HCT116 (cell line): ENCODE measurements at regions not wholly inside any gene's neighbourhood (a gene's known extent, or its start where the extent isn't known, plus 50 kb on each side); places are given as distances from the start of the nearest gene placed in this dataset.

Experiments used
- ATAC-seq: fragments of 200-7000 bp; cut with Tn5 transposase; 2 replicates; pipeline ENCODE4 v1.9.1; 2020; ENCODE audit warnings: mild to moderate bottlenecking, moderate library complexity
- BruUV-seq: library from RNA; stranded (reverse); fragments of 400-500 nt; replicated peaks from 2 replicates; lab custom pipeline; 2021; lab: Mats Ljungman, UMichigan
- CTCF ChIA-PET: fragments of 300-600 bp; sonication (Branson Sonifier 250); formaldehyde crosslinking; loops from one replicate; lab custom pipeline; 2021; ENCODE audit warnings: antibody characterized with exemption; lab: Charles Lee
- POLR2A ChIA-PET: fragments of 300-600, 350-600 bp; sonication (Branson Sonifier 250); formaldehyde crosslinking; loops from one replicate; lab custom pipeline; 2021; ENCODE audit warnings: antibody characterized with exemption; lab: Charles Lee
- RAD21 ChIA-PET, 2 experiments: fragments of 300-600 bp; sonication (Branson Sonifier 250); formaldehyde crosslinking; loops; one replicate each; lab custom pipeline; 2023; ENCODE audit warnings: low total read pairs in 2 of 2; ENCODE audit not compliant: uncharacterized antibody in 2 of 2, unreplicated experiment in 2 of 2, low non-redundant PET in 1 of 2; lab: Charles Lee
- DNase-seq: peaks from one replicate; pipeline ENCODE4 v3.0.0-alpha.2; 2010; ENCODE audit warnings: low read depth, low spot score
- H2AFZ ChIP-seq: fragments of 200-600 bp; shearing (Covaris generic), sonication (generic); 2 replicates; pipeline ENCODE4 v1.6.1; 2017; ENCODE audit warnings: low read depth, mixed run types, mixed read lengths, antibody characterized with exemption, low read length; ENCODE audit not compliant: poor library complexity, severe bottlenecking
- H3K27ac ChIP-seq: 2 replicates; pipeline ENCODE4 v1.5.1; 2012; ENCODE audit warnings: low read depth, low read length
- H3K27me3 ChIP-seq: fragments of 200-600 bp; sonication (generic); 2 replicates; pipeline ENCODE4 v1.6.1; 2016; ENCODE audit warnings: mixed run types, low read length, mixed read lengths; ENCODE audit not compliant: insufficient read depth
- H3K36me3 ChIP-seq, 2 experiments: fragments of 200-500 bp in 1 of 2; fragments of 200-600 bp in 1 of 2; sonication (Bioruptor generic) in 1 of 2; sonication (generic) in 1 of 2; 2 replicates each; pipeline versions ENCODE4 v1.5.1 to v1.6.1; 2014 to 2016; ENCODE audit warnings: low read length in 2 of 2, inconsistent platforms in 1 of 2, mixed read lengths in 1 of 2, mixed run types in 1 of 2; ENCODE audit not compliant: insufficient read depth in 2 of 2, control insufficient read depth in 1 of 2
- H3K4me1 ChIP-seq, 2 experiments: fragments of 200-600 bp in 1 of 2; sonication (generic) in 1 of 2; 2 replicates each; pipeline versions ENCODE4 v1.5.1 to v1.6.1; 2012 to 2017; ENCODE audit warnings: low read length in 2 of 2, inconsistent platforms in 1 of 2, mild to moderate bottlenecking in 1 of 2, mixed read lengths in 1 of 2, mixed run types in 1 of 2, moderate library complexity in 1 of 2; ENCODE audit not compliant: insufficient read depth in 2 of 2, control insufficient read depth in 1 of 2
- H3K4me2 ChIP-seq: fragments of 200-600 bp; sonication (generic); 2 replicates; pipeline ENCODE4 v1.6.1; 2017; ENCODE audit warnings: mixed run types, low read length, mixed read lengths
- H3K4me3 ChIP-seq, 2 experiments: fragments of 200-600 bp in 1 of 2; sonication (generic) in 1 of 2; replicated peaks in 1 of 2; 2 replicates each; pipeline ENCODE4 v1.5.1; 2011 to 2016; ENCODE audit warnings: low read length in 2 of 2, control low read depth in 1 of 2, low read depth in 1 of 2, mild to moderate bottlenecking in 1 of 2, mixed read lengths in 1 of 2, mixed run types in 1 of 2
- H3K79me2 ChIP-seq: fragments of 200-600 bp; sonication (generic); 2 replicates; pipeline ENCODE4 v1.6.1; 2017; ENCODE audit warnings: mild to moderate bottlenecking, mixed run types, low read length, moderate library complexity, mixed read lengths; ENCODE audit not compliant: insufficient read depth
- H3K9ac ChIP-seq: fragments of 200-600 bp; sonication (generic); 2 replicates; pipeline ENCODE4 v1.6.1; 2016; ENCODE audit warnings: low read length, mixed read lengths
- H3K9me2 ChIP-seq: fragments of 200-600 bp; sonication (generic), shearing (Covaris generic); 2 replicates; pipeline ENCODE4 v1.6.1; 2017; ENCODE audit warnings: mixed run types, mild to moderate bottlenecking, moderate library complexity; ENCODE audit not compliant: insufficient read depth
- H3K9me3 ChIP-seq, 2 experiments: fragments of 200-500 bp in 1 of 2; fragments of 200-600 bp in 1 of 2; sonication (Bioruptor generic) in 1 of 2; sonication (generic) in 1 of 2; 2 replicates each; pipeline ENCODE4 v1.6.1; 2014 to 2017; ENCODE audit warnings: low read length in 2 of 2, mixed read lengths in 2 of 2, inconsistent platforms in 1 of 2, low read depth in 1 of 2, mild to moderate bottlenecking in 1 of 2, mixed run types in 1 of 2, moderate library complexity in 1 of 2; ENCODE audit not compliant: control insufficient read depth in 1 of 2, insufficient read depth in 1 of 2
- H4K20me1 ChIP-seq: fragments of 200-600 bp; sonication (generic), shearing (Covaris generic); 2 replicates; pipeline ENCODE4 v1.6.1; 2017; ENCODE audit warnings: mixed run types, mild to moderate bottlenecking, moderate library complexity; ENCODE audit not compliant: insufficient read depth
- CTCF ChIP-seq, 3 experiments: fragments of 200-600 bp in 1 of 3; sonication (generic) in 1 of 3; IDR thresholded peaks in 2 of 3; conservative IDR thresholded peaks in 1 of 3; 2 replicates each; pipeline ENCODE4 v1.5.1; 2012 to 2017; ENCODE audit warnings: low read depth in 2 of 3, low read length in 2 of 3, antibody characterized with exemption in 1 of 3, borderline replicate concordance in 1 of 3, control low read depth in 1 of 3, mild to moderate bottlenecking in 1 of 3, mixed read lengths in 1 of 3, mixed run types in 1 of 3, moderate library complexity in 1 of 3; ENCODE audit not compliant: insufficient read depth in 1 of 3
- EZH2phosphoT487 ChIP-seq: fragments of 200-600 bp; IDR thresholded peaks from 2 replicates; pipeline ENCODE4 v1.6.1; 2018; ENCODE audit warnings: antibody characterized with exemption, borderline replicate concordance
- JUND ChIP-seq: IDR thresholded peaks from 2 replicates; pipeline ENCODE4 v1.6.1; 2012
- POLR2AphosphoS5 ChIP-seq: IDR thresholded peaks from 2 replicates; pipeline ENCODE4 v1.6.1; 2011; ENCODE audit warnings: mild to moderate bottlenecking, low read depth, low read length, moderate library complexity
- RAD21 ChIP-seq: IDR thresholded peaks from 2 replicates; pipeline ENCODE4 v1.6.1; 2012; ENCODE audit warnings: low read depth, mild to moderate bottlenecking
- SIN3A ChIP-seq: IDR thresholded peaks from 2 replicates; pipeline ENCODE4 v1.6.1; 2012; ENCODE audit warnings: low read depth
- SP1 ChIP-seq: IDR thresholded peaks from 2 replicates; pipeline ENCODE4 v1.6.1; 2012; ENCODE audit warnings: low read depth
- SRF ChIP-seq: IDR thresholded peaks from 2 replicates; pipeline ENCODE4 v1.6.1; 2012; ENCODE audit warnings: low read depth
- ZNF274 ChIP-seq: fragments of 200-500 bp; sonication (Bioruptor generic); IDR thresholded peaks from 2 replicates; pipeline ENCODE4 v1.6.1; 2014; ENCODE audit warnings: mild to moderate bottlenecking, low read depth, low read length, inconsistent platforms
- intact Hi-C: fragments of 100-400 bp; cut with micrococcal nuclease; formaldehyde crosslinking; loops from 2 replicates; pipeline ENCODE4 v1.10.0; 2022

GRCh38 chr5:93921001-93921400 is 179.6 kb upstream of the POU5F2 start:
- Histone ChIP-seq H4K20me1 (no peaks in the 10 kb centered on the region), H3K9me2 (no peaks in the 10 kb centered on the region), H3K4me3 (no peak overlapping the region), H3K9me3 (no peaks in the 10 kb centered on the region), H3K27ac (no peak overlapping the region), H3K27me3 (no peaks in the 10 kb centered on the region), H2AFZ (no peak overlapping the region), H3K4me2 (no peak overlapping the region), H3K9ac (no peak overlapping the region), H3K79me2 (no peaks in the 10 kb centered on the region), H3K36me3 (no peaks in the 10 kb centered on the region), H3K4me1 (no peaks in the 10 kb centered on the region)
- POLR2A ChIA-PET = no interaction called here
- CTCF ChIA-PET = no interaction called here
- ATAC-seq (no peak), DNase-seq (no peak)
- TF ChIP-seq RAD21 (no peak), POLR2AphosphoS5 (no peak), SP1 (no peak), CTCF (IDR thresholded peaks at IDR 0.05 in 2 of 3, conservative IDR thresholded peaks at IDR 0.05 in 1 of 3; ENCODE audit: borderline replicate concordance in 1 of 3, insufficient read depth in 1 of 3, low read depth in 2 of 3, low read length in 2 of 3) (no peak), SIN3A (no peak), ZNF274 (no peak), SRF (no peak)
- no TSS peak for BruUV-seq
- RAD21 ChIA-PET = interaction anchor here in 1 of 2 experiments (0.6 kb wide), 1 partner anchor 272 kb away, joined by 3 read pairs; no protein-coding TSS in a partner anchor
- intact Hi-C loops = no loop called here

GRCh38 chr5:93916872-93917271 is 175.5 kb upstream of the POU5F2 start:
- RAD21 ChIA-PET = no interaction called here
- Histone ChIP-seq H3K27ac (no peak overlapping the region), H3K79me2 (no peaks in the 10 kb centered on the region), H3K9me2 (no peaks in the 10 kb centered on the region), H2AFZ (no peak overlapping the region), H3K36me3 (no peaks in the 10 kb centered on the region), H3K9me3 (no peaks in the 10 kb centered on the region), H4K20me1 (no peaks in the 10 kb centered on the region), H3K4me2 (no peak overlapping the region), H3K27me3 (no peaks in the 10 kb centered on the region), H3K4me1 (no peaks in the 10 kb centered on the region), H3K9ac (no peak overlapping the region), H3K4me3 (no peak overlapping the region)
- intact Hi-C loops = loop anchor here (5.0 to 10.0 kb wide), 3 partner anchors 335 to 1605 kb away; partner anchors contain the start of genes NR2F1 and NR2F1-AS1
- ATAC-seq (no peak), DNase-seq (no peak)
- TF ChIP-seq JUND (no peak), EZH2phosphoT487 (no peak)
- CTCF ChIA-PET = no interaction called here
- no TSS peak for BruUV-seq
- POLR2A ChIA-PET = no interaction called here
